ENCODE measurements at regions not wholly inside any gene's neighbourhood (a gene's known extent, or its start where the extent isn't known, plus 50 kb on each side); places are given as distances from the start of the nearest gene placed in this dataset.

GRCh38 chr10:109676703-109677102, 246.6 kb downstream of the XPNPEP1 start:
- Histone ChIP-seq H3K79me2 (ENCODE audit: insufficient read depth, low read depth) (no peaks in the 10 kb centered on the region), H4K20me1 (ENCODE audit: insufficient read depth) (no peaks in the 10 kb centered on the region), H2AFZ (ENCODE audit: low read depth) (no peak overlapping the region), H3K4me1 (ENCODE audit: low read depth, poor library complexity, severe bottlenecking) (no peaks in the 10 kb centered on the region), H3K4me3 (IDR thresholded peaks at IDR 0.05; ENCODE audit: insufficient read depth, low read depth, low read length) (no peak overlapping the region), H3K9ac (no peak overlapping the region), H3K27me3 (ENCODE audit: insufficient read depth, low read depth) (no peaks in the 10 kb centered on the region), H3K36me3 (ENCODE audit: insufficient read depth) (no peaks in the 10 kb centered on the region), H3K27ac (no peak overlapping the region), H3K4me2 (no peak overlapping the region)
- TF ChIP-seq CTCF (conservative IDR thresholded peaks at IDR 0.05; ENCODE audit: low read depth, low read length), result no peak

GRCh38 chr10:109668703-109669102, 254.6 kb downstream of the XPNPEP1 start:
- Histone ChIP-seq H3K27ac (no peak overlapping the region), H3K27me3 (ENCODE audit: insufficient read depth, low read depth) (no peaks in the 10 kb centered on the region), H4K20me1 (ENCODE audit: insufficient read depth) (no peaks in the 10 kb centered on the region), H3K9ac (no peak overlapping the region), H3K79me2 (ENCODE audit: insufficient read depth, low read depth) (no peaks in the 10 kb centered on the region), H3K4me3 (IDR thresholded peaks at IDR 0.05; ENCODE audit: insufficient read depth, low read depth, low read length) (no peak overlapping the region), H3K4me1 (ENCODE audit: low read depth, poor library complexity, severe bottlenecking) (no peaks in the 10 kb centered on the region), H3K36me3 (ENCODE audit: insufficient read depth) (no peaks in the 10 kb centered on the region), H2AFZ (ENCODE audit: low read depth) (no peak overlapping the region), H3K4me2 (no peak overlapping the region)
- no peak for TF ChIP-seq CTCF (conservative IDR thresholded peaks at IDR 0.05; ENCODE audit: low read depth, low read length)

GRCh38 chr10:109668154-109668665, 255.1 kb downstream of the XPNPEP1 start:
- Histone ChIP-seq H3K27ac (no peak overlapping the region), H3K4me1 (ENCODE audit: low read depth, poor library complexity, severe bottlenecking) (no peaks in the 10 kb centered on the region), H3K27me3 (ENCODE audit: insufficient read depth, low read depth) (no peaks in the 10 kb centered on the region), H4K20me1 (ENCODE audit: insufficient read depth) (no peaks in the 10 kb centered on the region), H3K4me3 (IDR thresholded peaks at IDR 0.05; ENCODE audit: insufficient read depth, low read depth, low read length) (no peak overlapping the region), H3K4me2 (no peak overlapping the region), H2AFZ (ENCODE audit: low read depth) (no peak overlapping the region), H3K9ac (no peak overlapping the region), H3K36me3 (ENCODE audit: insufficient read depth) (no peaks in the 10 kb centered on the region), H3K79me2 (ENCODE audit: insufficient read depth, low read depth) (no peaks in the 10 kb centered on the region)
- TF ChIP-seq CTCF (conservative IDR thresholded peaks at IDR 0.05; ENCODE audit: low read depth, low read length), result no peak

- TF ChIP-seq CTCF (conservative IDR thresholded peaks at IDR 0.05; ENCODE audit: low read depth, low read length), result no peak
- Histone ChIP-seq H3K4me1 (ENCODE audit: low read depth, poor library complexity, severe bottlenecking) (no peaks in the 10 kb centered on the region), H2AFZ (ENCODE audit: low read depth) (no peak overlapping the region), H4K20me1 (ENCODE audit: insufficient read depth) (no peaks in the 10 kb centered on the region), H3K27ac (no peak overlapping the region), H3K79me2 (ENCODE audit: insufficient read depth, low read depth) (no peaks in the 10 kb centered on the region), H3K9ac (no peak overlapping the region), H3K36me3 (ENCODE audit: insufficient read depth) (no peaks in the 10 kb centered on the region), H3K4me2 (no peak overlapping the region), H3K4me3 (IDR thresholded peaks at IDR 0.05; ENCODE audit: insufficient read depth, low read depth, low read length) (no peak overlapping the region), H3K27me3 (ENCODE audit: insufficient read depth, low read depth) (no peaks in the 10 kb centered on the region)
These were observed 258.0 kb downstream of the XPNPEP1 start for GRCh38 chr10:109665321-109665720.

Measured in KMS-11 (cell line).